B cell (primary cell): ENCODE measurements at regions not wholly inside any gene's neighbourhood (a gene's known extent, or its start where the extent isn't known, plus 50 kb on each side); places are given as distances from the start of the nearest gene placed in this dataset.

Experiments
- EZH2 ChIP-seq: IDR thresholded peaks from 2 replicates; pipeline ENCODE4 v1.6.1; 2012; ENCODE audit warnings: borderline replicate concordance, low read depth, mild to moderate bottlenecking, moderate library complexity, low read length; ENCODE audit not compliant: insufficient read depth, poor library complexity, severe bottlenecking
- TF ChIP-seq, protein P1 (sequence below): fragments of 200-600 bp; IDR thresholded peaks from one replicate; pipeline ENCODE4 v1.8.0; 2022; ENCODE audit warnings: antibody characterized with exemption, mild to moderate bottlenecking

- TF ChIP-seq, protein P1, sequence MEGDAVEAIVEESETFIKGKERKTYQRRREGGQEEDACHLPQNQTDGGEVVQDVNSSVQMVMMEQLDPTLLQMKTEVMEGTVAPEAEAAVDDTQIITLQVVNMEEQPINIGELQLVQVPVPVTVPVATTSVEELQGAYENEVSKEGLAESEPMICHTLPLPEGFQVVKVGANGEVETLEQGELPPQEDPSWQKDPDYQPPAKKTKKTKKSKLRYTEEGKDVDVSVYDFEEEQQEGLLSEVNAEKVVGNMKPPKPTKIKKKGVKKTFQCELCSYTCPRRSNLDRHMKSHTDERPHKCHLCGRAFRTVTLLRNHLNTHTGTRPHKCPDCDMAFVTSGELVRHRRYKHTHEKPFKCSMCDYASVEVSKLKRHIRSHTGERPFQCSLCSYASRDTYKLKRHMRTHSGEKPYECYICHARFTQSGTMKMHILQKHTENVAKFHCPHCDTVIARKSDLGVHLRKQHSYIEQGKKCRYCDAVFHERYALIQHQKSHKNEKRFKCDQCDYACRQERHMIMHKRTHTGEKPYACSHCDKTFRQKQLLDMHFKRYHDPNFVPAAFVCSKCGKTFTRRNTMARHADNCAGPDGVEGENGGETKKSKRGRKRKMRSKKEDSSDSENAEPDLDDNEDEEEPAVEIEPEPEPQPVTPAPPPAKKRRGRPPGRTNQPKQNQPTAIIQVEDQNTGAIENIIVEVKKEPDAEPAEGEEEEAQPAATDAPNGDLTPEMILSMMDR: no peak
- no peak for TF ChIP-seq EZH2
Observed at GRCh38 chr4:145308598-145308997, 128.2 kb upstream of the OTUD4 start.
